ENCODE measurements at regions not wholly inside any gene's neighbourhood (a gene's known extent, or its start where the extent isn't known, plus 50 kb on each side); places are given as distances from the start of the nearest gene placed in this dataset.
"Not testable (repeated sequence)": the region's sequence is repeated elsewhere in the genome, so short reads cannot be mapped to it uniquely, and the experiment has no call there.

GRCh38 chr20:16865406-16865805 lies 117.2 kb downstream of the OTOR start:
- Histone ChIP-seq H3K9me2 (replicated peaks; ENCODE audit: insufficient read depth, low read length) (no peaks in the 10 kb centered on the region), H4K20me1 (ENCODE audit: low read depth, low read length) (no peaks in the 10 kb centered on the region), H3K4me3 (ENCODE audit: insufficient read depth, low read length, poor library complexity, severe bottlenecking) (no peak overlapping the region), H3K27ac (ENCODE audit: low read depth, low read length) (no peak overlapping the region), H3K36me3 (ENCODE audit: low read length) (no peaks in the 10 kb centered on the region), H2AFZ (ENCODE audit: low read depth, low read length, severe bottlenecking) (no peak overlapping the region), H3K27me3 (ENCODE audit: low read length) (no peaks in the 10 kb centered on the region), H3K9me3 (ENCODE audit: insufficient read depth, low read length) (no peaks in the 10 kb centered on the region), H3K79me2 (ENCODE audit: insufficient read depth, low read length) (no peaks in the 10 kb centered on the region), H3K9ac (ENCODE audit: low read length) (no peak overlapping the region), H3F3A (ENCODE audit: insufficient read depth) (no peaks in the 10 kb centered on the region), H3K4me2 (ENCODE audit: low read depth, low read length, poor library complexity, severe bottlenecking) (no peak overlapping the region)
- no peak for TF ChIP-seq EZH2phosphoT487 (conservative IDR thresholded peaks at IDR 0.05; ENCODE audit: low read length)
- TF ChIP-seq CTCF (IDR thresholded peaks at IDR 0.05; ENCODE audit: insufficient read depth, low read length, poor library complexity, severe bottlenecking), result no peak

- not testable (repeated sequence) for H3K4me3 ChIP-seq (ENCODE audit: insufficient read depth, low read length, poor library complexity, severe bottlenecking); H3K27me3 ChIP-seq (ENCODE audit: low read length); H3K79me2 ChIP-seq (ENCODE audit: insufficient read depth, low read length); H3F3A ChIP-seq (ENCODE audit: insufficient read depth); H3K27ac ChIP-seq (ENCODE audit: low read depth, low read length); H2AFZ ChIP-seq (ENCODE audit: low read depth, low read length, severe bottlenecking); H3K9me3 ChIP-seq (ENCODE audit: insufficient read depth, low read length); H3K36me3 ChIP-seq (ENCODE audit: low read length); H3K4me2 ChIP-seq (ENCODE audit: low read depth, low read length, poor library complexity, severe bottlenecking); H4K20me1 ChIP-seq (ENCODE audit: low read depth, low read length); H3K9ac ChIP-seq (ENCODE audit: low read length); H3K9me2 ChIP-seq (replicated peaks; ENCODE audit: insufficient read depth, low read length)
Measured at GRCh38 chr20:16873124-16873523, 125.0 kb downstream of the OTOR start.

- Histone ChIP-seq H3K79me2 (ENCODE audit: insufficient read depth, low read length) (no peaks in the 10 kb centered on the region), H3K9me3 (ENCODE audit: insufficient read depth, low read length) (no peaks in the 10 kb centered on the region), H3K9ac (ENCODE audit: low read length) (no peak overlapping the region), H3K27me3 (ENCODE audit: low read length) (no peaks in the 10 kb centered on the region), H3K4me3 (ENCODE audit: insufficient read depth, low read length, poor library complexity, severe bottlenecking) (no peak overlapping the region), H3K36me3 (ENCODE audit: low read length) (no peaks in the 10 kb centered on the region), H4K20me1 (ENCODE audit: low read depth, low read length) (no peaks in the 10 kb centered on the region), H2AFZ (ENCODE audit: low read depth, low read length, severe bottlenecking) (no peak overlapping the region), H3K4me2 (ENCODE audit: low read depth, low read length, poor library complexity, severe bottlenecking) (no peak overlapping the region), H3K27ac (ENCODE audit: low read depth, low read length) (no peak overlapping the region), H3F3A (ENCODE audit: insufficient read depth) (no peaks in the 10 kb centered on the region), H3K9me2 (replicated peaks; ENCODE audit: insufficient read depth, low read length) (no peaks in the 10 kb centered on the region)
- TF ChIP-seq CTCF (IDR thresholded peaks at IDR 0.05; ENCODE audit: insufficient read depth, low read length, poor library complexity, severe bottlenecking) (no peak), EZH2phosphoT487 (conservative IDR thresholded peaks at IDR 0.05; ENCODE audit: low read length) (no peak)
Measured at GRCh38 chr20:16877053-16877554, 128.9 kb downstream of the OTOR start.

GRCh38 chr20:16885746-16886145 lies 137.6 kb downstream of the OTOR start:
- Histone ChIP-seq H3K36me3 (ENCODE audit: low read length) (no peaks in the 10 kb centered on the region), H3F3A (ENCODE audit: insufficient read depth) (no peaks in the 10 kb centered on the region), H3K9ac (ENCODE audit: low read length) (no peak overlapping the region), H3K4me2 (ENCODE audit: low read depth, low read length, poor library complexity, severe bottlenecking) (no peak overlapping the region), H3K79me2 (ENCODE audit: insufficient read depth, low read length) (no peaks in the 10 kb centered on the region), H3K9me2 (replicated peaks; ENCODE audit: insufficient read depth, low read length) (no peaks in the 10 kb centered on the region), H4K20me1 (ENCODE audit: low read depth, low read length) (no peaks in the 10 kb centered on the region), H3K27ac (ENCODE audit: low read depth, low read length) (no peak overlapping the region), H2AFZ (ENCODE audit: low read depth, low read length, severe bottlenecking) (no peak overlapping the region), H3K4me3 (ENCODE audit: insufficient read depth, low read length, poor library complexity, severe bottlenecking) (no peak overlapping the region), H3K27me3 (ENCODE audit: low read length) (no peaks in the 10 kb centered on the region), H3K9me3 (ENCODE audit: insufficient read depth, low read length) (no peaks in the 10 kb centered on the region)
- TF ChIP-seq CTCF (IDR thresholded peaks at IDR 0.05; ENCODE audit: insufficient read depth, low read length, poor library complexity, severe bottlenecking), result no peak
- TF ChIP-seq EZH2phosphoT487 (conservative IDR thresholded peaks at IDR 0.05; ENCODE audit: low read length), result no peak

Measured in SU-DHL-6 (cell line).